Right lobe of liver (tissue), 4 donors: ENCODE measurements at regions not wholly inside any gene's neighbourhood (a gene's known extent, or its start where the extent isn't known, plus 50 kb on each side); places are given as distances from the start of the nearest gene placed in this dataset.

Experiments
- POLR2A ChIP-seq: fragments of 450-650 bp; IDR thresholded peaks from one replicate; pipeline ENCODE4 v1.6.1; 2017; ENCODE audit warnings: antibody characterized with exemption, mild to moderate bottlenecking
- TF ChIP-seq, protein P1 (sequence below), 4 donors: fragments of 200-600 bp in 3 of 4; fragments of 450-650 bp in 1 of 4; IDR thresholded peaks; one replicate each; pipeline versions ENCODE4 v1.5.1 to v1.8.0; 2016 to 2022; ENCODE audit warnings: antibody characterized with exemption in 4 of 4, mild to moderate bottlenecking in 2 of 4
- donor health status: DM: no; HTN: no; CAD: no.
- donor health status: DM: no; HTN: no; CAD: no.
- donor health status: DM: no; HTN: yes; CAD: no.

DNA sequence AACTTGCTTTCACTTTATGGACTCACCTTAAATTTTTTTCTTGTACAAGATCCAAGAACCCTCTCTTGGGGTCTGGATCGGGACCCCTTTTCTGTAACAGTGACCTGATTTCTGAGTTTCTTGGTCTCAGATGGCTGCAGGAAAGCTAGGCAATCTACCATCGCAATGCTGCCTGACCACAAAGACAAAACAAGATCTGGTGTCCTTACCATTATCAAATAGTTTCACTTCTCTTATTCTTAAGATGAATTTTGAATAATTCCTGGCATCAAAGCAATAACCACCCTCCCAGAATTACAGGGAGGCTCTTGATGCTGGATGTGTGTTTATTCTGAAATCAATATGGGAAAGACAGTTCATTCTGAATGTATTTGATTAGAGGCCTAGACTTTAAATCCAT, 77.4 kb upstream of the FRMD4A start:
- TF ChIP-seq, protein P1, sequence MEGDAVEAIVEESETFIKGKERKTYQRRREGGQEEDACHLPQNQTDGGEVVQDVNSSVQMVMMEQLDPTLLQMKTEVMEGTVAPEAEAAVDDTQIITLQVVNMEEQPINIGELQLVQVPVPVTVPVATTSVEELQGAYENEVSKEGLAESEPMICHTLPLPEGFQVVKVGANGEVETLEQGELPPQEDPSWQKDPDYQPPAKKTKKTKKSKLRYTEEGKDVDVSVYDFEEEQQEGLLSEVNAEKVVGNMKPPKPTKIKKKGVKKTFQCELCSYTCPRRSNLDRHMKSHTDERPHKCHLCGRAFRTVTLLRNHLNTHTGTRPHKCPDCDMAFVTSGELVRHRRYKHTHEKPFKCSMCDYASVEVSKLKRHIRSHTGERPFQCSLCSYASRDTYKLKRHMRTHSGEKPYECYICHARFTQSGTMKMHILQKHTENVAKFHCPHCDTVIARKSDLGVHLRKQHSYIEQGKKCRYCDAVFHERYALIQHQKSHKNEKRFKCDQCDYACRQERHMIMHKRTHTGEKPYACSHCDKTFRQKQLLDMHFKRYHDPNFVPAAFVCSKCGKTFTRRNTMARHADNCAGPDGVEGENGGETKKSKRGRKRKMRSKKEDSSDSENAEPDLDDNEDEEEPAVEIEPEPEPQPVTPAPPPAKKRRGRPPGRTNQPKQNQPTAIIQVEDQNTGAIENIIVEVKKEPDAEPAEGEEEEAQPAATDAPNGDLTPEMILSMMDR (IDR thresholded peaks at IDR 0.05) = no peak
- TF ChIP-seq POLR2A = no peak
